ENCODE measurements at regions not wholly inside any gene's neighbourhood (a gene's known extent, or its start where the extent isn't known, plus 50 kb on each side); places are given as distances from the start of the nearest gene placed in this dataset.

DNA sequence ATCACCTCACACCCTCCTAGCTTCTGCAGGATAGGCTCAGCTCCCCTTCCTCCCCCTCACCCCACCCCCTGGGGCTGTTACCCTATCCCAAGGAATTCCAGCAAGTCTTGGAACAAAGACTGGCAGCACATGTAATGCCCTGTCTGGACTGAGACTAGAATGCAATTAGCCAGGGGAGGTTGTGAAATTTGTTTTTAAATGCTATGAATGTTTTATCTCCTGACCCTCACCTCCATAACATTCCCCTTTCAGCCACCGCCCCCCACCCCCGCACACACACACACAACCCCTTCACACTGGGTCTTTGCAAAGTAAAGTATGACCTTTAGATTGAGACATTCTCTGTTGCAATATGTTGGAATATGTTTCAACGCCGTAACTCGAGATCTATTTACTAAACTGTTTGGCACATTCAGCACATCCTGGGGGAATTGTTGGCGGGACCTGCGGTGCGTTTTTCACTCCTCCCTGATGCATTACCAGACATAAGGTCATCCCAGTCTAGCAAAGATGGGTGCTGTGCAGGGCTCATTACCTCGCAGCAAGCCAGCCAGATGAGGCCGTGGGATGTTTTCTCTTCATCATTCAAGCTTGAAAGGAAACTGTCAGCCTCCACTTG is 290.7 kb upstream of the SLC14A2 start:
- no peaks in the 10 kb centered on the region for H3K9me2 ChIP-seq (ENCODE audit: insufficient read depth)
- H3K79me2 ChIP-seq (ENCODE audit: insufficient read depth, low read length) = no peaks in the 10 kb centered on the region
- H3K36me3 ChIP-seq (ENCODE audit: control insufficient read depth in 1 of 2, insufficient read depth in 2 of 2, low read length in 2 of 2) = no peaks in the 10 kb centered on the region
- no peaks in the 10 kb centered on the region for H3K9me3 ChIP-seq (ENCODE audit: control insufficient read depth in 1 of 2, insufficient read depth in 1 of 2, low read depth in 1 of 2, low read length in 2 of 2)
- ChIA-PET RAD21 (ENCODE audit: low non-redundant PET in 1 of 2, low total read pairs in 2 of 2, uncharacterized antibody in 2 of 2, unreplicated experiment in 2 of 2) (no interaction called here), POLR2A (no interaction called here), CTCF (no interaction called here)
- no peak for TF ChIP-seq ZNF274 (IDR thresholded peaks at IDR 0.05; ENCODE audit: low read depth, low read length)
- no peak for DNase-seq (ENCODE audit: low read depth, low spot score)
- no peak overlapping the region for H3K4me2 ChIP-seq (ENCODE audit: low read length)
- no peak overlapping the region for H3K27ac ChIP-seq (ENCODE audit: low read depth, low read length)
- no peak overlapping the region for H2AFZ ChIP-seq (ENCODE audit: low read depth, low read length, poor library complexity, severe bottlenecking)
- ATAC-seq = no peak
- no peaks in the 10 kb centered on the region for H3K27me3 ChIP-seq (ENCODE audit: insufficient read depth, low read length)
- no peak overlapping the region for H3K4me3 ChIP-seq (replicated peaks in 1 of 2; ENCODE audit: low read depth in 1 of 2, low read length in 2 of 2)
- no peaks in the 10 kb centered on the region for H4K20me1 ChIP-seq (ENCODE audit: insufficient read depth)
- H3K9ac ChIP-seq (ENCODE audit: low read length) = no peak overlapping the region
- H3K4me1 ChIP-seq (ENCODE audit: control insufficient read depth in 1 of 2, insufficient read depth in 2 of 2, low read length in 2 of 2) = no peaks in the 10 kb centered on the region
- no TSS peak for BruUV-seq (replicated peaks)
- intact Hi-C loops (cut with micrococcal nuclease) = no loop called here

- Histone ChIP-seq H3K79me2 (ENCODE audit: insufficient read depth, low read length) (no peaks in the 10 kb centered on the region), H3K4me2 (ENCODE audit: low read length) (no peak overlapping the region), H3K4me1 (ENCODE audit: control insufficient read depth in 1 of 2, insufficient read depth in 2 of 2, low read length in 2 of 2) (no peaks in the 10 kb centered on the region), H3K27ac (ENCODE audit: low read depth, low read length) (no peak overlapping the region), H3K9ac (ENCODE audit: low read length) (no peak overlapping the region), H2AFZ (ENCODE audit: low read depth, low read length, poor library complexity, severe bottlenecking) (no peak overlapping the region), H3K27me3 (ENCODE audit: insufficient read depth, low read length) (no peaks in the 10 kb centered on the region), H3K9me3 (ENCODE audit: control insufficient read depth in 1 of 2, insufficient read depth in 1 of 2, low read depth in 1 of 2, low read length in 2 of 2) (no peaks in the 10 kb centered on the region), H3K36me3 (ENCODE audit: control insufficient read depth in 1 of 2, insufficient read depth in 2 of 2, low read length in 2 of 2) (no peaks in the 10 kb centered on the region), H4K20me1 (ENCODE audit: insufficient read depth) (no peaks in the 10 kb centered on the region), H3K4me3 (replicated peaks in 1 of 2; ENCODE audit: low read depth in 1 of 2, low read length in 2 of 2) (no peak overlapping the region), H3K9me2 (ENCODE audit: insufficient read depth) (no peaks in the 10 kb centered on the region)
- RAD21 ChIA-PET (ENCODE audit: low non-redundant PET in 1 of 2, low total read pairs in 2 of 2, uncharacterized antibody in 2 of 2, unreplicated experiment in 2 of 2) = no interaction called here
- BruUV-seq (replicated peaks) = no TSS peak
- DNase-seq (ENCODE audit: low read depth, low spot score) = no peak
- no peak for ATAC-seq
- CTCF ChIA-PET = no interaction called here
- POLR2A ChIA-PET = no interaction called here
- intact Hi-C loops (cut with micrococcal nuclease) = no loop called here
- TF ChIP-seq SIN3A (IDR thresholded peaks at IDR 0.05; ENCODE audit: low read depth) (no peak), POLR2AphosphoS5 (IDR thresholded peaks at IDR 0.05; ENCODE audit: low read depth, low read length) (no peak), ATF3 (IDR thresholded peaks at IDR 0.05) (no peak), EGR1 (IDR thresholded peaks at IDR 0.05; ENCODE audit: low read depth) (no peak), CBX3 (IDR thresholded peaks at IDR 0.05; ENCODE audit: low read depth) (no peak), ZFX (IDR thresholded peaks at IDR 0.05) (no peak), YY1 (IDR thresholded peaks at IDR 0.05; ENCODE audit: extremely low read depth, insufficient replicate concordance, low read depth, low read length) (no peak), SRF (IDR thresholded peaks at IDR 0.05; ENCODE audit: low read depth) (no peak), ZBTB33 (IDR thresholded peaks at IDR 0.05; ENCODE audit: extremely low read depth, insufficient replicate concordance, low read length) (no peak), ELF1 (IDR thresholded peaks at IDR 0.05; ENCODE audit: borderline replicate concordance, low read depth) (no peak), CEBPB (IDR thresholded peaks at IDR 0.05; ENCODE audit: low read depth) (no peak), FOSL1 (IDR thresholded peaks at IDR 0.05; ENCODE audit: low read depth) (no peak), MAX (IDR thresholded peaks at IDR 0.05) (no peak), CTCF (IDR thresholded peaks at IDR 0.05 in 2 of 3, conservative IDR thresholded peaks at IDR 0.05 in 1 of 3; ENCODE audit: borderline replicate concordance in 1 of 3, insufficient read depth in 1 of 3, low read depth in 2 of 3, low read length in 2 of 3) (no peak), RAD21 (IDR thresholded peaks at IDR 0.05; ENCODE audit: low read depth) (no peak), JUND (IDR thresholded peaks at IDR 0.05) (no peak), EZH2phosphoT487 (IDR thresholded peaks at IDR 0.05; ENCODE audit: borderline replicate concordance) (no peak), ZNF274 (IDR thresholded peaks at IDR 0.05; ENCODE audit: low read depth, low read length) (no peak)
Measured at GRCh38 chr18:45325778-45326177, 289.5 kb upstream of the SLC14A2 start.
